ENCODE measurements at regions not wholly inside any gene's neighbourhood (a gene's known extent, or its start where the extent isn't known, plus 50 kb on each side); places are given as distances from the start of the nearest gene placed in this dataset.
"Not testable (repeated sequence)": the region's sequence is repeated elsewhere in the genome, so short reads cannot be mapped to it uniquely, and the experiment has no call there.

DNA sequence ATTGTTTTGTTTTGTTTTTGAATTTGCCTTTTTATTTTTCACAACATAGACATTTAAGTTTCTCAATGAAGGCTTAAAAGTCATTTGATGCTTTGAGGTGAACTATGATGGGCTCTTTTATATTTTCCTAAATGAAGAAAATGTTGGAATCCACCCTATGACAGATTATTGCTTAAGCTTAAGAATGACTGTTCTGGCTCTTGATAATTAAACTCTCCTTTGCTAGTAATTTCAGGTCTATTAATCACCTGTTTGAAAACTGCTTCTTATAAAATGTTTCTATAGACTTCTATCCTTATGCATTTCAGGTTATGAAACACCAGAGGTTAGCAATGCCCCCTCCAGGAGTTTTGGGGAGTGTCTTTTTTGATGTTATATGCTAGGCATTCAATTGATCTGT lies 424.1 kb upstream of the DYNLRB2 start:
- DNase-seq, result no peak

DNA sequence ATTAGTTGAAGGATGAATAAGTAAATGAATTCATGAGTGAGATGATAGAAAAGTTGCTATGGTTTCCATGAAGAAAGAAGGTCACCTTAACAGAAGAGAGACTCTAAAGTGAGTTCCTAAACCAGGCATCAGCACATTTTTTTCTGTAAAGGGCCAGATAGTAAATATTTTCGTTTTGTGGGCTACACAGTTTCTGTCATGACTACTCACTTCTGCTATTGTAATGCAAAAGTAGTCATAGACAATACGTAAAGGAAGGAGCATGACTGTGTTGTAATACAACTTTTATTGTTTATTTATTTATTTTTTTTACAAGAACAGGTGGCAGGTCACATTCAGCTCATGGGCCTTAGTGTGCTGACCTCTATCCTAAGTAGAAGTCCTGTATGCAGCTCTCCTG lies 426.1 kb upstream of the DYNLRB2 start:
- DNase-seq, result no peak

DNA sequence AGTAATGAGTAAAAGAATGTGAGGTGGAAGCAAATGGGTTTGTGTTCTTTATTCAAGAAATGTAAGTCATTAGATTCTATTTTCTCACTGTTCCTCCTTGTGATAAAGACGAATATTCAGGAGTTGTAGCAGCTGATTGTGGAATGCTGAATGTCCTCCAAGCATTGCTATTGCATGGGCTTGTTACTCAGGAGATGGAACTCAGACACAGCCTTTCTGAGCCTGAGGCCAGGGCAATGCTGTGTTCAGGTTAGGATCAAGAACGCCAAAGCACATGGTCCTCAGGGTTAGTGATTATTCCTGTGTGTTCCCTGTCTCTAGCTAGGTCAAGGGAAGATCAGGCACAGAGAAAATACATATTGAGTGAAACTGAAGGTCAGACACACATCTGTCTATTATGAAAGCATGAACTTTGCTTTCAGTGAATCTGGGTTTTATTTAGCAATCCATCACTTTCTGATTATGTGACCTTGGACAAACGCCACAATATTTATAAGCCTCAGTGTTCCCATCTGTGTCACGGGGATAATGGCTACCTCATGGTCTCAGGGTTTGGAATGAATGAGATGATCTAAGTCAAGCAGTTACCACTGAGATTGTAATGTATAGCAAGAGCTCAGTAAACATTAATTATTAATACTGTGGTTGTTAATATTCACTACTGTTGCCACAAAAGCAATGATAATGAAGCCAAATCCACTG lies 426.8 kb upstream of the DYNLRB2 start:
- DNase-seq, result no peak

DNA sequence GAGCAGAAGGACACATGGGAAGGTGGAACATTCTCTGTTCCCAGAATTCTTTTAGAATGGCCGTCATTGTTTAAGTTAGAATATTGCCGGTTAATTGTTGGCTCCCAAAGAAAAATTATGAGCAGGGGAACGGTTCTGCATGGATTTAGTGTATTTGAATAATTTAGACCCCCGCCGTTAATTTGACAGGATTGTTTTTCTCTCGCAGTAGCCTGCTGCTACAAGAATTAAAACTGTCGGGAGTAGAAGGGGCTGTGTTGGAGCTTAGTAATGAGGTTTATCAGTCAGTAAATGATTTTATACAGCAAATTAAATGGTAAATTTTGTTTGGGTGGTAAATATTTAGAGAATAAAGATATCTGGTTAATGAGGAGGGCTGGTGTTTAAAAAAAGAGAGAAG lies 431.2 kb upstream of the DYNLRB2 start:
- no peak for DNase-seq

DNA sequence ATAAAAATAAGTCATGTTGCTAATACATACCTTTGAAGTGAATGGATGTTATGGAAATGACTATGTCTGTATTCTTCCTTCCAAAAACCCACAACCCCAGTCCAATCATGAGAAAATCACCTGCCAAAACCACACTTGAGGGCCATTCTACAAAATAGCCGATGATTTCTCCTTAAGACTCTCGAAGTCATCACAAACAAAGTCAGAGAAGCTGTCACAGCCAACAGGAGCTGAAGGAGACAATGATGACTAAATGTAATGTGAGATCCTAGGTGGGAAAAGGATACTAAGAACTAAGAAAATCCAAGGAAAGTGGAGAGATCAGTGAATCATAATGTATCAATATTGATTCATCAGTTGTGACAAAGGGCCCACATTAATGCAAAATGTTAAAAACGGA lies 432.9 kb upstream of the DYNLRB2 start:
- no peak for DNase-seq

DNA sequence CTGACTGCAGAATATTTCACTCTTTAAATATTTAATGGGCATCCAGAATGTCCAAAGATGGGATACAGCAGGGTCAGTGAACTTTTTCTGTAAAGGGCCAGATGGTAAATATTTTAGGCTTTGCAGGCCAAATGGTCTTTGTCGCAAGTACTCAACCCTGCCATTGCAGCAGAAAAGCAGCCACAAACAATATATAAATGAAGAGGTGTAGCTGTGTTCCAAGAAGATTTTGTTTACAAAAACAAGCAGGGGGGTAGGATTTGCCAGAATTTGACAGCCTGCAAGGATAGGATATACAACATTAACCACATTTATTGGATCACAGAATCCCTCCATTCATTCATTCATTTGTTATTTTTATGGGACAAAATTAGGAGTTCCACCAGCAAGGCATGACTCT lies 435.0 kb upstream of the DYNLRB2 start:
- DNase-seq, result no peak

DNA sequence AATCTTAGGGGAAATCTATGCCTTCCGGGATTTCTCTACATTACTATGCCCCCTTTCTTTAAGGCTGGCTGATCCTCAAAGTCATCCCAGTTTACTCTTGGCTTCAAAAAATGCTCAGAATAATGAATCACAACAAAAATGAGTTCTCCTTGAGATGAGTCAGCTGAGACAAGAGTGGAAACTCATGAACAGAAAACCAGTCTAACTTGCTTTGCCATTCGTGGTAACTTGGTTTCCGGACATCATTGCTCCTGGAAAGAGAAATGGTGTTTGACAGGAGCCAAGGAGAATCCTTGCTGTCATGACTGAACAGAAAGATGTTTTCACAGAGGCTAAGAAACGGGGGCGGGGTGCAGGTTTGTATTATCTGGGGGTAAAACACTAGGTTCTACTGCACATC lies 435.6 kb upstream of the DYNLRB2 start:
- DNase-seq, result no peak

DNA sequence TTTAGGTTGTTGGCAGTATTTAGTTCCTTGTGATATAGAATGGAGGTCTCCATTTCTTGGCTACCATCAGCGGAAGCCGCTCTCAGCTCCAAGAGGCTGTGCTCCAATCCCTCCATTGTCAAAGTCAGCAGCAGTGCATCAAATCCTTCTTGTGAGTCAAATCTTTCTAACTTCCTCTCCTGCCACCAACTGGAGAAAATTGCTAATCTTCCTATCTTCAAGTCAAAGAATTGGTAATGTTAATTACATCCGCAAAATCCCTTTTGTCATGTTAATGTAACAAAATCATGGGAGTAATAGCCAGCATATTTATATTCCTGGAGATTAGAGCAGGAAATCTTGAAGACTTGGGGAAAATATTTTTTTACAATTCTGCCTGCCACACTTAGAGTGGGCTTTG lies 436.4 kb upstream of the DYNLRB2 start:
- no peak for DNase-seq

DNA sequence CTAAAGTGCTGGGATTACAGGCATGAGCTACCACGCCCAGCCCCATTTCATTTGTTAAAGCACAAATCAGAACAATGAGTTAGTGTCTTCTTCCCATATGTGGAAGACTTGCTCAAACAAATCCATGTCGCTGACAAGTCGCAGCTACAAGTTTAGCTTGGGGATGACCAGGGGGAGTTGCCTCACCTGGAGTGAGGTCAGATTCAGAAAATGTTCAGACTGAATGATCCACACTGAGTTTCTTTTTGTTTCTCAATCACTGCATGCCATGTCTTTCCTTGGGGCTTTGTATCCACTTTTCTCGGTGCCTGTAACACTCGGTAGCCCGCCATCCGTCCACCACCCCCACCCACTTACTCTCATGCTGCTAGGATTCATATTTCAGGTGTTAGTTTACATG lies 437.3 kb upstream of the DYNLRB2 start:
- no peak for DNase-seq

DNA sequence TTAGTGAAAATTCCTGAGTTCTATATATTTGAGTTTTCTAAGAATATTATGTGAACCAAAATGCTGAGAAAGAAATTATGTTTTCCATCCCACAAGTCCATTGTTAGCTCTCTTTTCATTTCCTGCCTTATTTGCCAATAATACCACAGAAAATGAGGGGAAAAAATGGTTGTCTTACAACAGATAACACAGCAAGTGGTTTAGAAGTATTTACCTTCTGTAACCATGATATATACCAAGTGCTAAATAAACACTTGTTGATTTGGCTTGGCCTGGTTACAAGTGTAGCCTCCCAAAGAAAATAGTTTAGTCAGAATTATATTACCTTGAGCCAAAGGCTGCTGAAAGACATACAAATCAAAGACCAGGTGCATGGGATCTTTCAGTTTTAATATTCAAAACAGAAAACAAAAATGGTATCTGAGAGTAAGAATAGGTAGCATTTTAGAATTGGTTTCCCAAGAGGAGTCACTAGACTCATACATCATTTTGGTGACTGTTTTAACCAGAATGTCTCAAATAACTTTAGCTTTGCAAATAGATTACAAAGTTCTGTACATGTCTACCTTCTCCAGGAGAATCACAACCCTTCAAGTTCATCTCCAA lies 439.8 kb upstream of the DYNLRB2 start:
- DNase-seq, result no peak

DNA sequence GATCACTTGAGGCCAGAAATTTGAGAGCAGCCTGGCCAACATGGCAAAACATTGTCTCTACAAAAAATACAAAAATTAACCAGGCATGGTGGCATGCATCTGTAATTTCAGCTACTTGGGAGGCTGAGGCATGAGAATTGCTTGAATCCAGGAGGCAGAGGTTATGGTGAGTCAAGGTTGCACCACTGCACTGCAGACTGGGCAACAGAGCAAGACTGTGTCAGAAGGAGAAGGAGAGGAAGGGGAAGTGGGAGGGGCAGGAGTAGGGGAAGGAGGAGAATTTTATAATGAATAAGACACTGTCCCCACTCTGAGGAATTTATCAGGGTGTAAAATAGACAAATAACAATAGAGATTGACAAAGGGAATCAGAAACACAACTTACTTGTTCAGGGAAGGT lies 440.6 kb upstream of the DYNLRB2 start:
- DNase-seq, result no peak

DNA sequence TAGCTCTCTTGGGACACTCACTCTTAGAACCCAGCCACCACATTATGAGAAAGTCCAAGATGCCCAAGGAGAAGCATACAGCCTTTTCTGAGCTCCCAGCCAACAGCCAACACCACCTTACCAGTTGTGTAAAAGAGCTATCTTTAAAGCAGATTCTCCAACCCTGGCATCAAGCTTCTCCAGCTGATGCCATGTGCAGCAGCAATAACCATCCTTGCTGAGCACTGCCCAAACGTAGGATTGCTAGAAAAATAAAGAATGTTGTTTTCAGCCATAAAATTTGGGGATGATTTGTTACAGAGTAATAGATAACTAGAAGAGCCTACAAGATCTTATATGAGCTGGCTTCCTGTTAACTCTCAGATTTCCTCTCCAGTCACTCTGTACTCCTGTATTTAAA lies 443.7 kb upstream of the DYNLRB2 start:
- DNase-seq, result no peak

DNA sequence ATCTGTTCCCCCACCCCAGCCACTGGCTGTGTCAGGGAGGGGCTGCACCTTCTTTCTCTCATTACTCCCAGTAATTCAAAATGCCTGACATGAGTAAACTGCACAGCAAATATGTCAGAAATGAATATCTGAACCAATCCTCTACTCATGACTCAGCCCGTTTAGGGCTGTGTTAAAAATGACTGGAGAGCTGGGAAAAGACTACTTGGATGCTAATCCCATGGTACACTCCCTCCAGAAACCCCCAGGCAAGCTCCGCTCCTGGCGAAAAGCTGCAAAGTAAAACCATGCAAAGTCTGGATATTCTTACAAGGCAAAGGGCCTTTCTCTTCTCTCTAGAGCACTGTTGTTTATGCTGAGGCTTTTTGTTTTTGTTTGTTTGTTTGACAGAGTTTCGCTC lies 448.1 kb upstream of the DYNLRB2 start:
- no peak for DNase-seq

DNA sequence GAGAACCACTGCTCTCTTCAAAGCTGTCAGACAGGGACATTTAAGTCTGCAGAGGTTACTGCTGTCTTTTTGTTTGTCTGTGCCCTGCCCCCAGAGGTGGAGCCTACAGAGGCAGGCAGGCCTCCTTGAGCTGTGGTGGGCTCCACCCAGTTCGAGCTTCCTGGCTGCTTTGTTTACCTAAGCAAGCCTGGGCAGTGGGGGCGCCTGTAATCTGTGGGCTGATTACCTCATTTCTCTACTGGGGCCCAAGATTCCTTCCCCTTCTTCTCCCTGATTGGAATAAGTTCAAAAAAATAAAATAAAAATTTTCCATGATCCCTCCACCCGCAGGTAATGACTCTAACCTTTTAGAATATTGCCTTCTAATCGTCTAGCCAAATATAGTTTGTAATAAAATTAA lies 449.3 kb upstream of the DYNLRB2 start:
- DNase-seq, result not testable (repeated sequence)

DNA sequence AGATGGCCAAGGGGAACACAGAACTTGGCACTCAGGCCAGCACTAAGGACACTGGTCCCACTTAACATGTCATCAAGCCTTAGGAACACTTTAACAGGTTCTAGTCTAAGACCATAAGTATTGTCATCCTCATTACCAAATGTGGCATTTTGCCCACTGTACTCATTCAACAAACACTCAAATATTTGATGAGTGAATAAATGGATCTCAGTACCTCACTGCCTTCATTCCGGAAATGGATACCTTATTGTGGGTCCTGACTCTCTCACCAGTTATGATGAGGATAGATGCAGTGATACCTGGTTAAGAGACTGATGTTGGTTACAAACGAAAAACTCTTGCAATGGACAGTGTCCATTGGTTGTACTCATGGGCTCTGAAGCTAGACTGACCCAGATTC lies 455.2 kb upstream of the DYNLRB2 start:
- no peak for DNase-seq

DNA sequence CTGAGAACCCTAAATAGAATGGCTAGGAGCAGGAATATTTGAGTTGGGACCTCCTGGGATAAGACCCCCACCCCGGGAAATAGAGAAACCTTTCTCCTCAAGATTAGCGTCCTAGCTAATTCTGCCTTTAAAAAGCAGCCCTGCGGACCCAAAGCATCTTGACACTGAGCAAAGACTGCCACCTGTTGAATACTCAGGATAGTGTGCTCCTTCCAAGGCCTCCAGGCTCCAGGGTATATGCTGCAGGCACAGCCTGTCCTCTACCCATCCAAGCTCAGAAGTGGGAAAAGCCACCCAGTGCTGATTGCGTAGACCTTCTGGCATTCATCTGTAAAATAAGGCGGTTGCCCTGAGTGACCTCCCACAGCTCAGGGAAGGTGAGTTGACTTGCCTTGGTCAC lies 456.2 kb upstream of the DYNLRB2 start:
- DNase-seq, result peak; percentile 1

DNA sequence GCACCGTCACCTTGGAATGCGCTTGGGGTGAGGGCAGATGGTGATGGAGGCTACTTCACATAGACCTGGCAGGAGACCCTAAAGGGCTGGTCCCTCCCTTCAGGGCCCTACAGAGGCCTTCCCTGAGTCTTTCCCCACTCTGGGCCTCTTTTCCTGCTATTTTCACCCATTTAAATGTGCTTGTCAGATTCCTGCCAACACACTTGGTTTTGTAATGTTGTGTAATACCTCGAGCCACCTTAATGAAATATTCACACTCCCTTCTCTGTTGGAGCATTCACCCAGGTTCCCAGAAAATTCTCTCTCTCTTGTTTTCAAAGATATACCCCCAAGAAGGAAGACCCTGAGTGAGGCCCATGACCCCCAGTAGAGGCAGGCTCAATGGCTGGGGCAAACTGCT lies 456.6 kb upstream of the DYNLRB2 start:
- DNase-seq, result no peak

DNA sequence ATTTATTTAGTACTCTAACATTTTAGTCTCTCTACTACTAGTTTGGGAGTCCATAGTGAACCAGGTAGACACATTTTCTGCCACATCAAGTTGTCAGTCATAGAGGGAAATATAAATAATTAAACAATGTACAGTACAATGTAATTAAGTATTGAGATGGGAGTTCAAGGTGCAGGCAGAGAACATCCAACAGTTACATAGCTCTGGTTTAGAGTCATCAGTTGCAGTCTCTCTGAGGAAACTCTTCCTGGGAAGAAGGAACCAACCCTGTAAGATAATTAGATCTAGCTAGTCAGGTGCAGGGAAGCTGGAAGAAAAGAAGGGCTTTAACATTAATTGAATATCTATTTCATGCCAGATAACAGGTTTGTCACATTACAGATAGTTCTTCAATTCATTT lies 457.9 kb upstream of the DYNLRB2 start:
- DNase-seq, result no peak

DNA sequence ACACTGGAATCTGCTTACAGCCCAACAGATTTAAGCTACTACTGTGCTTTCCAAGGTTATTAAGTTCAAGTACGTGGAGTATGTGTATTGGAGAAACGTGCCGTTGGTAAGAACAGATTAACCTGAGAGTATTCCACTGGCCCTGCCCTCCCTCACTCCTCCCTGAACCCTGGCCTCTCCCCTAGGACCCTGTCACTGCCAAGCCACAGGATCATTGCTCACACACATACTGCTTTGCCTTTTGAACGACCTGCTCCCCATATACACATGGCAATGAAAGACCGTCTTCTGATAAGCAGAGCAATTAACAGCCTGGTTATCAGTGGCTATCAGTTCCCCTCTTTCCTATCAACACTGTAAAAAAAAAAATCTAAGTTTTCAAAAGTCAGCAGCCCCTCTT lies 458.9 kb upstream of the DYNLRB2 start:
- no peak for DNase-seq

DNA sequence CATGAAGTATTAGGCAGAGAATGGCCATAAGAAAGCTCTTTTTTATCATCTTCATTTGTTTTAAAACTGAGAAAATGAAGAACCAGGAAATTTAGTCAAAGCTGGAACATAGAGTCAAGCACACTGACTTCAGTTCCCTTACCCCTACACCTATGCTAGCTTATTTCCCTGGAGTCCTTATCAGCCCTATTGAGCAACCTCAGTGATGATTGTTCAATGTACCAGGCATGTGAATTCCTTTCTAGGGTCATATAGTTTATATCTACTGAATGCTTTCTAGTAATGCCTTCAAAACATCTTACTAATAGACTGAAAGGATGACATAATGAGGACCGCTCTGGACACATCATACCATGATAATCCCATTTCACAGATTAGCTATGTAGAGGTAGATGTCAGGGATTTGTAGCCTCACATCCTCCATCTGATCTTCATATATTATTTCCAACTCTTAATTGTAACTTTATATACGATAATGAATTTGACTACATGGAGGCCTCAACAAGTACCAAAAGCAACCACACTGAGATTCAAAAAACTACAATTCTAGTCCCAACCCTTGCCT lies 460.4 kb upstream of the DYNLRB2 start:
- DNase-seq, result no peak

DNA sequence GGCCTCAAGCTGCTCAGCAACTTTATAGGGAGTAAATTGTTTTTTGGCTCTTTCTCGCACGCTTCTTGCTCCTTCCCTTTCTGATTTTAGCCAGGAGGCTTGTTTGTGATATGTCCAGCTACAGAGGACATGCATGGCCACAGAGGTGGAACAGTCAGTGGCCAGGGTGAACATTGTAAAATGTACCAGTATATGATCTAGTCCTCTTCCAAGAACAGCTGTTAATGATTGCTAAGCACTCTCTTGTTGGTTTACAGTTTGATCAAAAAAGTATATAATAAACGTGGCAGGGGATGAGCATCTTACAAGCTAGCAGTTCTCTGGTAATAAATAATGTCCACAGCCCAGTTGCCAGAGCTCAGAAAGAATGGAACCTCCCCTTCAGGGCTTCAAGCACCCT lies 461.7 kb upstream of the DYNLRB2 start:
- DNase-seq, result no peak

DNA sequence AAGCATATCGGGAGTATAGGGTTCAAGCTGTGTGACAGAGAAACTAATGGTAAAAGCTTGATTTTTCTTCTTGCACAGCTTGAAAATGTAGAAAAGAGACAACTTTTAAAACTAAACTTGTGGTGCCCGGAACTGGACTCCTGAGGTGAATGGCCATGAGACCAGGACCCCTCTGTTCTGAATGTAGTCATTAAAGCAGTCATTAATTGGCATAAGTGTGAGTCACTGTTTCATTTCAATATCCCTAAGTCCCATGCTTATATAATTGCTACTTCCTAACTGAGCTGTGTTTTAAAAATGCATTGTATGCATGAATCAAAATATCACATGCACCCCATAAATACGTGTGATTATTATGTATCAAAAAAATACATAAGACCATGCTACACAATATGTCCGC lies 463.1 kb upstream of the DYNLRB2 start:
- DNase-seq, result no peak

DNA sequence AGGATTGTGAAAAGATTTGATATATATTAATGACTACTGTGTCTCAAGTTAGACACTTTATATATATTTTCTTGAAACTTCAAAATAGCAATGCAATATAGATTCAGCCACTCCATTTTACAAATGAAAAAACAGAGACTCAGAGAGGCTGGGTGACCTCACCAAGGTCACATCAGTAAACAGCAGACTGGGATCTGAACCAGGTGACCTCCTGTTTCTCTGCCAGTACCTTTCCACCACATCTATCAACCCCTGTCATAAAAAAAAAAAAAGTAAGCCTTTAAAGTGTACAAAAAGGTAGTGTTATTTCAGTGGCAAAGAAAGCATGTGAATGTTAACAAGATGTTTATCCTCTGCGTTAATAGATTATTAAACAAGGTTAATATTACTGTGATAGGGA lies 466.5 kb upstream of the DYNLRB2 start:
- no peak for DNase-seq

DNA sequence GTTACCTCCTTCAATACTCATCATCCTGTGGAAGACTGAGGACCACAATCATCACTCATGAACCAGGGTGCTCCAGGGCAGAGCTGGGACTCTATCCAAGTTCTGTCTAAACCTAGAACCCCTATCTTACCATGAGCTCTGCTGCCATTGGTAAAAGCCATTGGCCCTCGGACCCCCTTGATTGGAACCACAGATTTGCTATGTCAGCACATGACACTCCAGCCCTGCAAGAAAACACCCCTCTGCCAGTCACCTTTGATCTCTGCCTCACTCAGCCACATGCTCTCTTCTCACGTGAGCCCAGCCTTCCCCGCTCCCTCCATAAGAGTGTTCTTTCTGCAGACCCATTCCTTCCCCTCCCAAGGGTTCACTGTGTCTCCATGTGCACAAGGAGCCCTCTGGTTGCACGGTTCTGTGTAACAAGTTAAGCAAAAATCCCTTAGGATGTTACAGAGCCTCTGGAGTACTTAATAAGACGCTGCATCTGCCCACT lies 468.8 kb upstream of the DYNLRB2 start:
- DNase-seq, result no peak
